ENCODE measurements at regions not wholly inside any gene's neighbourhood (a gene's known extent, or its start where the extent isn't known, plus 50 kb on each side); places are given as distances from the start of the nearest gene placed in this dataset.

DNA sequence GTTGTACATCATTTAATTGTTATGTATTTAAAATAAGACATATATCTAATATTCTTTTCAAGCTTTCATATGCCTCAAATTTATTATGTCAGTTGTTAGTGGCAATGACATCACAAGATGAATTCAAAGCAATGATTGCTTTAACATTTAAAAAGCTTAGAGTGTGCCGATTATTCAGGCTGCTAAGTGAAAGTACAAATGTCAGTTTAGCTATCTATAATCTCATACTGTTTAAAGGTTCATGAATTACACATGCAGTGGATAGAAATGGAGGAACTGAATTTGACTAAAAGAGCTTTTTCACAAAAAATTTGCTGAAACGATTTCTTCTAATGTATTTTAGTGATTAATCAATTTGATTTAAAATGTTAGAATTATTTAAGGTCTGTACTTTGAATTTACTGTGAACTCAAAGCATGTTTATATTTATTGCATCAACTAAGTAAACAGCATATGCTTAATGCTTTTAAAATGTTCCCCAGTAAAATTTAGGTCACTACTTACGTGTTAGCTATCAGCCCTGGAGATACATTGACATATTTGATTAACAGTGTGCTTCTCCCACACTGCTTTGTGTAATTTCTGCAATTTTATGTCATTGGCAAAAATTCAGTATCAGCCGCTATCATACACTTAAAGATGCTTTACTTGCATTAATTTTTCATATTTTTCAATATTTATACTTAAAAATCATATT is 334.9 kb downstream of the PARP8 start:
- no peak for DNase-seq (ENCODE audit: low read depth)
- no peak overlapping the region for H3K4me3 ChIP-seq (ENCODE audit: low read depth, low read length)
- TF ChIP-seq, protein P1, sequence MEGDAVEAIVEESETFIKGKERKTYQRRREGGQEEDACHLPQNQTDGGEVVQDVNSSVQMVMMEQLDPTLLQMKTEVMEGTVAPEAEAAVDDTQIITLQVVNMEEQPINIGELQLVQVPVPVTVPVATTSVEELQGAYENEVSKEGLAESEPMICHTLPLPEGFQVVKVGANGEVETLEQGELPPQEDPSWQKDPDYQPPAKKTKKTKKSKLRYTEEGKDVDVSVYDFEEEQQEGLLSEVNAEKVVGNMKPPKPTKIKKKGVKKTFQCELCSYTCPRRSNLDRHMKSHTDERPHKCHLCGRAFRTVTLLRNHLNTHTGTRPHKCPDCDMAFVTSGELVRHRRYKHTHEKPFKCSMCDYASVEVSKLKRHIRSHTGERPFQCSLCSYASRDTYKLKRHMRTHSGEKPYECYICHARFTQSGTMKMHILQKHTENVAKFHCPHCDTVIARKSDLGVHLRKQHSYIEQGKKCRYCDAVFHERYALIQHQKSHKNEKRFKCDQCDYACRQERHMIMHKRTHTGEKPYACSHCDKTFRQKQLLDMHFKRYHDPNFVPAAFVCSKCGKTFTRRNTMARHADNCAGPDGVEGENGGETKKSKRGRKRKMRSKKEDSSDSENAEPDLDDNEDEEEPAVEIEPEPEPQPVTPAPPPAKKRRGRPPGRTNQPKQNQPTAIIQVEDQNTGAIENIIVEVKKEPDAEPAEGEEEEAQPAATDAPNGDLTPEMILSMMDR (conservative IDR thresholded peaks at IDR 0.05; ENCODE audit: low read depth, low read length): no peak

GRCh38 chr5:51002368-51002767 is 335.9 kb downstream of the PARP8 start:
- DNase-seq (ENCODE audit: low read depth): no peak
- TF ChIP-seq, protein P1 (conservative IDR thresholded peaks at IDR 0.05; ENCODE audit: low read depth, low read length): no peak
- no peak overlapping the region for H3K4me3 ChIP-seq (ENCODE audit: low read depth, low read length)

DNA sequence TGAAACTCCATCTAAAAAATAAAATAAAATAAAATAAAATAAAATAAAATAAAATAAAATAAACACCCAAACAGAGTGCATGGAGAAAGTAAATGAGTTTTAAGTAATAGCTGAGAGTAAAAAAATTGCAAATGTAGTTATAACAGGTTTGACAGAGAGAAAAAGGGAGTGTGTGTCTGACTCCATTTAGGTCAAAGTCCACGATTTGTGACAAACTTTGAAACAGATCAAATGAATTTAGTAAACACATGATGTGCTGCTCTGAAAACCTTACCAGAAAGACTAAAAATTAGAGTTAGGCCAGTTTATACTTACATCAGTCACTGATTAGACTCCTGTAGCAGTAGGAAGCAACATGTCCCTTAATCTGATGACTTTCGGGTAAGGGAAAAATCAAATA is 346.6 kb downstream of the PARP8 start:
- no peak for DNase-seq (ENCODE audit: low read depth)
- no peak overlapping the region for H3K4me3 ChIP-seq (ENCODE audit: low read depth, low read length)
- TF ChIP-seq, protein P1 (conservative IDR thresholded peaks at IDR 0.05; ENCODE audit: low read depth, low read length): no peak

GRCh38 chr5:51018423-51018822 is 352.0 kb downstream of the PARP8 start:
- TF ChIP-seq, protein P1 (conservative IDR thresholded peaks at IDR 0.05; ENCODE audit: low read depth, low read length): no peak
- no peak overlapping the region for H3K4me3 ChIP-seq (ENCODE audit: low read depth, low read length)
- DNase-seq (ENCODE audit: low read depth): no peak

DNA sequence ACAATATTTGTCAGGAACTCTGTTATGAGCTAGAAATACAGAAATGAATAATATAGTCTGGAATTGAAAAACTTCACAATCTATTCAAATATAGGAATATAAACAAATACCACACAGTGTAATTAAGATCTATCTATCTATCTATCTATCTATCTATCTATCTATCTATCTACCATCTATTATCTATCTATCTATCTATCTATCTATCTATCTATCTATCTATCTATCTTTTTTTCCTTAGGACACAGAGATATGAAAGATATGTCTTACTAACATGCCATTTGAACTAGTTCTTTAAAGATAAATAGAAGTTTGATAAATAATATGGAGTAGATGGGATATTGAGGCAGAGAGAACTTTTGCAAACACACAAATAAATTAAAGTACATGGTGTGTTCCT is 357.8 kb downstream of the PARP8 start:
- DNase-seq (ENCODE audit: low read depth): no peak
- TF ChIP-seq, protein P1 (conservative IDR thresholded peaks at IDR 0.05; ENCODE audit: low read depth, low read length): no peak
- no peak overlapping the region for H3K4me3 ChIP-seq (ENCODE audit: low read depth, low read length)

DNA sequence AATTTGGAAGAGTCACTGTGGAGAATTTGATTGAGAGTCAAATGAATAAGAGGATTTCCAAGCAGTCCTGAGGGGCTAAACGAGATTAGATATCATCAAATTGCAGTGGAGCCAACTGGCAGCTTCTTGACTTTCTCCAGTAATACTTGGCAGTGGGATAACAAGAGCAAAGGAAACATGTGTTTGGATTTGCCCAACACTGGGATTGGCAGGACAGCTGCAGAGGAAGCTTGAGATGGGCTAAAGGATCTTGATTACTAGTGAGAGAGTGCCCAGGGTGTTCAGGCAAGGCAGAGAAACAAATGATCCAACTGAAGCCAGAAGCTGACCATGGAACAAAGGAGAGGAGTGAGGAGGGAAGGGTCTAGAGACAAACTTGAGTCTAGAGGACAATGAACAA is 356.0 kb upstream of the ISL1 start:
- no peak for DNase-seq (ENCODE audit: low read depth)
- no peak overlapping the region for H3K4me3 ChIP-seq (ENCODE audit: low read depth, low read length)
- TF ChIP-seq, protein P1 (conservative IDR thresholded peaks at IDR 0.05; ENCODE audit: low read depth, low read length): no peak

DNA sequence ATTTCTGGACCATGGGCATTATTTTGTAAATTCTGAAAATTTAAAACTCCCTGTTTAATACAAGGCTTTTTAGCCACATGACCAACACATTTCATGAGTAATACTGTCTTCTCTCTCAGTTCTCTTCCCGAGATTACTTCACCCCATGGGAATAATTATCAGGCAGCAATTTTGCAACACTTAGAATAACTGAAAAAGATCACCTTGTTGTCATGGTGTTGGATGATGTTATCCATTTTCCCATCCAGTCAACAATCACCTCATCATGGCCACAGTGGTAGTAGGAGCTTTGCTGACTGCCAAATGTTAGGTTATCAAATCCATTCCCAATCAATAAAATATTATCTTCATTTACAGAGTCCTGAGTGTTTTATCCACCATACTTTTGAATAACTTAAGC is 354.9 kb upstream of the ISL1 start:
- TF ChIP-seq, protein P1 (conservative IDR thresholded peaks at IDR 0.05; ENCODE audit: low read depth, low read length): no peak
- no peak for DNase-seq (ENCODE audit: low read depth)
- no peak overlapping the region for H3K4me3 ChIP-seq (ENCODE audit: low read depth, low read length)
